GM18505 (cell line): ENCODE measurements at regions not wholly inside any gene's neighbourhood (a gene's known extent, or its start where the extent isn't known, plus 50 kb on each side); places are given as distances from the start of the nearest gene placed in this dataset.

ENCODE experiments used
- ATAC-seq: cut with Tn5 transposase; IDR thresholded peaks from one replicate; pipeline ENCODE4 v1.9.1; 2021; ENCODE audit not compliant: unreplicated experiment
- POLR2A ChIP-seq: IDR thresholded peaks from 4 replicates; pipeline ENCODE4 v1.6.1; 2011; ENCODE audit warnings: borderline replicate concordance; ENCODE audit not compliant: insufficient read depth, insufficient read length; ENCODE audit errors: extremely low read depth

DNA sequence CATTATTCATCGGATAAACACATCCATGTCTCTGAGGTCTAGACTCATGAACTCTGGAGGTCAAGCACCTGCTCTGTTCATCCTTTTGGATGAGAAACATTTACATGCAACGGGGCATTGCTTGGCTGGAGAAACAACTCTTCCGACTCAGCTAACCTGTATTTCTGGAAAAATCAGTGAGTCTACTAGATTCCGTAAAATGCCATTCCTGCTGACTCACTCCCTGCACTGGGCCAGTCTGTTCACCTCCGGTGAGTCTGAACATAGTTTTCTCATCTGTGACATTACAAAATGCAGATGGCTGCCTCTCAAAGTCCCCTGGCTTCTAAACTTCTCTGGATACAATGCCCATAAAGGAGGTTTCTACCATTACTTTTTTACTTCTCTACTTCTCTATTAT lies 185.7 kb upstream of the HS3ST1 start:
- no peak for TF ChIP-seq POLR2A
- no peak for ATAC-seq

DNA sequence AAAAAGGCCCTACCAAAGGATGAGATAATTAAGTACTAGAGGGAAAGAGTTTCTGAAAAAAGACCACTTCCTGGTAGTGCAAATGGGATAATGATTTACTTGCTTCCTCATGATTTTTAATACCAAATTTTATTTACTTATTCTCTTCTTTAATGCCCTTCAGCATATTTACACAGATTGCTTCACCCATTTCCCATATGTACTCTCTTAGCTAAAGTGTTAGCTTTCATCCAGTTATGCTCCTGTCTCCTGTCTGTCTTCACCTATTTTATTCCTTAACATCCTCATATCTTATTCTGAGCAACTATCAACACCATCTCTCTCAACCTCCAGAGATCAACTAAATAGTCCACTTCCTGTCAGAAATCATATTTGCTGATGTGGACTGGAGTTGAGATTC lies 183.2 kb upstream of the HS3ST1 start:
- no peak for ATAC-seq
- TF ChIP-seq POLR2A, result no peak

DNA sequence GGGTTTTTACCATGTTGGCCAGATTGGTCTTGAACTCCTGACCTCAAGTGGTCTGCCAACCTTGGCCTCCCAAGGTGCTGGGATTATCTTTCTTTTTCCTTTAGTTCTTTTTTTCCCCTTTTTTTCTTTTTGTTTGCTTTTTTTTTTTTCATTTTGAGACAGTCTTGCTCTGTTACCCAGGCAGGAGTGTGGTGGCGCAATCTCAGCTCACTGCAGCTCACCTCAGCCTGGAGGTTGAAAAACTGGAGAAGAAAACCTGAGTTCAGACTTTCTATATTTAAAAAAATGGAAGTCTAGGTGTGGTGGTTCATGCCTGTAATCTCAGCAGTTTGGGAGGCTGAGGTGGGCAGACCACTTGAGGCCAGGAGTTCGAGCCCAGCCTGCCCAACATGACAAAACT lies 181.1 kb upstream of the HS3ST1 start:
- TF ChIP-seq POLR2A, result no peak
- no peak for ATAC-seq

- ATAC-seq, result no peak
- no peak for TF ChIP-seq POLR2A
These were observed 180.3 kb upstream of the HS3ST1 start for GRCh38 chr4:11608992-11609391.

DNA sequence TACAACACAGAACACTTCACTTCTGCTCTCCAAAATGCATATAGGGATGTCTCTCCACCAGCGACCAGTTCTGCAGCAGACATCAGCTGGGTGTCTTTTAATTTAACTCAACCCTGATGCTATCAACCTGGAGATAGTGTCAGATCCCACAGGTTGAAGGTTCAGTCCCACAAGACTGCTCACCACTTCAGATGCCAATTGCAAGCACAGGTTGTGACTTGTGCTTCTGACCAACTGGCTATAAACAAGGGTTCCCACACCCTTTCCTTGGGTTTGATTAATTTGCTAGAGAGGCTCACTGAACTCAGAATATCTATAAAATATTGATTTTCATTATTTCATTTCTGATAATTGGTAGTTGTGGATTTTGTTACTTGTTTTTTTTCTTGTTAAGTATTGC lies 177.4 kb upstream of the HS3ST1 start:
- no peak for TF ChIP-seq POLR2A
- no peak for ATAC-seq

GRCh38 chr4:11605597-11605996 lies 176.9 kb upstream of the HS3ST1 start:
- ATAC-seq, result no peak

GRCh38 chr4:11604821-11605220 lies 176.1 kb upstream of the HS3ST1 start:
- no peak for TF ChIP-seq POLR2A
- ATAC-seq, result no peak

More at GRCh38 chr4:11605597-11605996, 176.9 kb upstream of the HS3ST1 start:
- TF ChIP-seq POLR2A, result no peak

DNA sequence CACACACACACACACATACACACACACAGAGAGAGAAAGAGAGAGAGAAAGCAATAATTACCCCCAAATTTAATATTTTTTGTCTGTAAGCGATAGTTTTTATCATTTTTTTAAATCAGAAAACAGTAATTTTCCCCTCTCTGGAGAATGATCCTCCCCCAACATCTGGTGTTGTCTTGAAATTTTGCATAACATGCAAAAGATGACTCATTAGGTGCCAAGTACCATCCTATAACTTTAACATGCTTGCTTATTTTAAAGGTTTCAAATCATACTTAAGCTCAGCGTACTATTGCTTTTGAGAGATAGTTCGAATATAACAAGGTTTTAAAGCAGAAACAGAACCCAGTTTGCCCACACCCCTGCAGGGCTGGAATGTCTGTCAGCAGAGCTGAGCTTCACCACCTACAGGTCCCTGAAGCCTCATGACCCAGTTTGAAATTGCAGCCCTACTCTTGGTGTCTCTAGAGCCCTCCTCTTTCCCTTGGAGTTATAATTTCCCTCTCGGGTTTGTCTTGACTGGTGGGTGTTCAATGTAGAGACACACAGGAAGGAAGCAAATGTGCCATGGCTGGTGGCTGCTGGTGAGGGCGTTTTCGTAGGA lies 175.0 kb upstream of the HS3ST1 start:
- no peak for TF ChIP-seq POLR2A
- ATAC-seq, result no peak

DNA sequence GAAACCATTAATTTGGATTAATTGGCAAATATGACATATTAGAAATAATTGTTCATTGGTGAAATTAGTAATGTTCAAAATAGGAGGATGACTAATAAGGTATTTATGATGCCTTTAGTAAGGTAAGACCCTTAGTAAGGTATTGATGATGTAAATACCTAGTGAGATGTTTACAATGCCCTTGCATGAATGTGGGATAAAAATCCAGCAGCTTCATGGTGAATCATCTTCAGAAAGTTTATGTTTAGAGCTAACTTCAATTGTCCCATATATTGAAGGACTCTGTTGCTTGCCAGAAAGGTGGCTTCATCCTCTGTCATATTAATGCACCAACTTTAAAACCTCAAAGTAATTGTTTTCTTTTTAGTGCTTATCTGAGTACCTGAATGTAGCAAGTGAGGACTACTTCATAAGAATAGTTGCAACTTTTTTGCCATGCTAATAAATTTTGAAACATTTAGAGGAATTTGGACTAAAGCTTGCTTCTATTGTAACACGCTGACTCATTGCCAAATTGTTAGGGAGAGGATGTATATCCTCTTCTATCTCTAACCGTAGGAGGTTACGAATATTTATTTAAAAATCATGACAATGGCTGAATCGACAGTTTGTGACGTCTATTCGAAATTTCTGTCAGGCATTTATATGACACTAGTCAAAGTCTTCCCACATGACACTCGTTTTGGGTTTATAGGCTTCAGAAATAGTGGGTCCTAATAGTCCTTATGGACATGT lies 174.1 kb upstream of the HS3ST1 start:
- no peak for ATAC-seq
- TF ChIP-seq POLR2A, result no peak

GRCh38 chr4:11599064-11599463 lies 170.4 kb upstream of the HS3ST1 start:
- no peak for ATAC-seq
- TF ChIP-seq POLR2A, result no peak

- ATAC-seq, result no peak
- TF ChIP-seq POLR2A, result no peak
These were observed 169.9 kb upstream of the HS3ST1 start for GRCh38 chr4:11598591-11598990.

GRCh38 chr4:11597506-11597905 lies 168.8 kb upstream of the HS3ST1 start:
- no peak for TF ChIP-seq POLR2A
- ATAC-seq, result no peak

GRCh38 chr4:11596989-11597388 lies 168.3 kb upstream of the HS3ST1 start:
- no peak for TF ChIP-seq POLR2A
- ATAC-seq, result no peak

- no peak for TF ChIP-seq POLR2A
- no peak for ATAC-seq
These were observed 165.0 kb upstream of the HS3ST1 start for GRCh38 chr4:11593576-11594116.

- no peak for ATAC-seq
- TF ChIP-seq POLR2A, result no peak
These were observed 163.6 kb upstream of the HS3ST1 start for GRCh38 chr4:11592276-11592675.

DNA sequence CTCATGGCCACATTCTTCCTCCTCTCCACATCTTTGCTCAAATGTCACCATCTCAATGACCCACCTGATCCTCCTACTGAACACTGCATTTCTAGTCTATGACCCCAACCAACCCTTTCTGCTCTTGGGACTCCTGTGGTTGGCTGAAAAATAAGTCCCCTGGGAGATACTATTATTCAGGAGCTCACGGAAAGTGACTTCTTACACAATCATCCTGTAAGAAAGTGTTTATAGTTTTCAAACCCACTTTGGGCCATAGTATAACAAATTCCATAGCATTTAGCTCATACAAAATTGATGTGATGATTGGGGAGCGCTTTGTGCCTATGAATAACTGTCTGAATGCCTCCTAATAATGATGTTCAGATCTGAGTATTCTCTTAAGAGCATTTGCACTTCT lies 161.4 kb upstream of the HS3ST1 start:
- ATAC-seq, result no peak
- TF ChIP-seq POLR2A, result no peak
